Esophagus muscularis mucosa (tissue), 4 donors: ENCODE measurements at regions not wholly inside any gene's neighbourhood (a gene's known extent, or its start where the extent isn't known, plus 50 kb on each side); places are given as distances from the start of the nearest gene placed in this dataset.

ENCODE experiments used
- DNase-seq: peaks from one replicate; pipeline ENCODE4 v3.0.0-alpha.2; 2017; ENCODE audit errors: extremely low spot score
- H3K27ac ChIP-seq, 4 donors: fragments of 200-600 bp; sonication (generic); replicated peaks in 1 of 4; 1 replicate in 3 of 4; 2 replicates in 1 of 4; pipeline ENCODE4 v1.5.1; 2016 to 2019; ENCODE audit warnings: mild to moderate bottlenecking in 1 of 4
- H3K27me3 ChIP-seq, 4 donors: fragments of 200-600 bp; sonication (generic); one replicate each; pipeline versions ENCODE4 v1.5.1 to v1.6.0; 2016 to 2019
- H3K36me3 ChIP-seq, 4 donors: fragments of 200-600 bp; sonication (generic); one replicate each; pipeline ENCODE4 v1.5.1; 2016 to 2019
- H3K4me1 ChIP-seq, 4 donors: fragments of 200-600 bp; sonication (generic); one replicate each; pipeline ENCODE4 v1.5.1; 2016 to 2019
- H3K4me3 ChIP-seq, 4 donors: fragments of 200-600 bp; sonication (generic); 1 replicate in 2 of 4; 2 replicates in 2 of 4; pipeline ENCODE4 v1.5.1; 2016 to 2019; ENCODE audit warnings: mild to moderate bottlenecking in 4 of 4, moderate library complexity in 1 of 4
- H3K9me3 ChIP-seq, 4 donors: fragments of 200-600 bp; sonication (generic); 1 replicate in 3 of 4; 2 replicates in 1 of 4; pipeline ENCODE4 v1.5.1; 2016 to 2019
- CTCF ChIP-seq, 3 experiments: fragments of 200-600 bp in 2 of 3; fragments of 450-650 bp in 1 of 3; sonication (generic) in 2 of 3; IDR thresholded peaks; one replicate each; pipeline ENCODE4 v1.5.1; 2017 to 2019; ENCODE audit warnings: antibody characterized with exemption in 3 of 3, mild to moderate bottlenecking in 2 of 3, moderate library complexity in 1 of 3
- EP300 ChIP-seq: sonication (generic); formaldehyde crosslinking; IDR thresholded peaks from one replicate; pipeline ENCODE4 v1.6.1; 2017; ENCODE audit warnings: antibody characterized with exemption
- POLR2A ChIP-seq: fragments of 450-650 bp; IDR thresholded peaks from one replicate; pipeline ENCODE4 v1.6.1; 2017; ENCODE audit warnings: antibody characterized with exemption, moderate library complexity, mild to moderate bottlenecking, low read depth
- POLR2AphosphoS5 ChIP-seq, 2 donors: sonication (generic); formaldehyde crosslinking; IDR thresholded peaks; one replicate each; pipeline ENCODE4 v1.6.1; 2017; ENCODE audit warnings: antibody characterized with exemption in 2 of 2
- WGBS: methylation state at CpG from one replicate; pipeline ENCODE4 v1.1.5; 2018; 5-methylcytosine and 5-hydroxymethylcytosine counted together
- intact Hi-C: fragments of 100-400 bp; cut with DNase I; formaldehyde crosslinking; loops from one replicate; pipeline ENCODE4 v1.15.1; 2023

- Histone ChIP-seq H3K27me3 (no peaks in the 10 kb centered on the region), H3K9me3 (no peaks in the 10 kb centered on the region), H3K4me3 (no peak overlapping the region), H3K27ac (no peak overlapping the region), H3K36me3 (no peaks in the 10 kb centered on the region), H3K4me1 (no peaks in the 10 kb centered on the region)
- intact Hi-C loops: no loop called here
- TF ChIP-seq EP300 (no peak), CTCF (IDR thresholded peaks at IDR 0.05) (no peak), POLR2A (no peak), POLR2AphosphoS5 (IDR thresholded peaks at IDR 0.05) (no peak)
- WGBS: 96% methylated on average over 1 of the region's 1 CpG
- no peak for DNase-seq
These were observed 459.9 kb upstream of the ZNF462 start for GRCh38 chr9:106403081-106403480.

DNA sequence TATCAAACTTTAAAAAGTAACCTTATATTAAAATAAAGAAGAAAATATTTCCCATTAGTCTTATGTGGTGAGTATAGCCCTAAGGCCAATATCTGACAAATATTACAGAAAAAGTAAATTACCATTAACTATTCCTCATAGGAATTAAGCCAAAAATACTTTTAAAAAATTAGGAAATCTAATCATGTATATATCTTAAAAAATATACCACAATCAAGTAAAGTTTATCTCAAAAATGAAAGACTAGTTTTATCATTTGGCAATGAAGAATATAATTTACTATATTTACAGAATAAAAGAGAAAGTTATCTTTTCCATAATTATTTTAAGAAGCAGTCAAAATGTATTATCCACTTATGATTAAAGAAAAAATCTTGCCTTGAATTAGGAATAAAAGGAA is 458.8 kb upstream of the ZNF462 start:
- Histone ChIP-seq H3K27ac (no peak overlapping the region), H3K36me3 (no peaks in the 10 kb centered on the region), H3K4me1 (no peaks in the 10 kb centered on the region), H3K4me3 (no peak overlapping the region), H3K9me3 (no peaks in the 10 kb centered on the region), H3K27me3 (no peaks in the 10 kb centered on the region)
- no peak for DNase-seq
- intact Hi-C loops: no loop called here
- no peak for TF ChIP-seq POLR2A
- no peak for TF ChIP-seq EP300
- no peak for TF ChIP-seq CTCF (IDR thresholded peaks at IDR 0.05)
- no peak for TF ChIP-seq POLR2AphosphoS5 (IDR thresholded peaks at IDR 0.05)

DNA sequence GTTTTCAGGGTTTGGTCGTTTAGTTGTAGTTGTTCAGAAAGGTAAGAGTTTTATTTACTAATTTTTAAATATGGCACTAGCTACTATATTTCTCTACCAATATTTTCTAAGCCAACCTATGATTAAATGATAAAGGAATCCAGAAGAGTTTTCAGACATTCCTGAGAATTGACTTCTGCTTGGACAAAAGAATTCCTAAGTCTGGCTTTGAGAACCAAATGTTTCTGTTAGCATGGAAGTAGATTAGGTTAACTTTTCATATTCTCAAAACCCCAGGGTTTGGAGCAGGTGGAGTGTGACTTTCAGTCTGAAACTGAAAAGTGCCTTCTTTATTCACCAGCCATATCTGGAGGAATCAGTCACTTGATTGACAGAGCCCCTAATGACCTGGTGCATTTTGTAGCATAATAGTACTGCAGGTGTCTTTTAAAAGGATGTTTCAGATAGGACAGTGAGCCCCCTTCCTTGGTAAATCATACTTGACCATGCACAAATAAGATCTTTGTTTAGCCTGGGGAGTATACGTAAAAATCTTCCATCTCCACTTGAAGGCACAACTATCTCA is 457.0 kb upstream of the ZNF462 start:
- Histone ChIP-seq H3K27ac (no peak overlapping the region), H3K4me3 (no peak overlapping the region), H3K9me3 (no peaks in the 10 kb centered on the region), H3K4me1 (no peaks in the 10 kb centered on the region), H3K36me3 (no peaks in the 10 kb centered on the region), H3K27me3 (no peaks in the 10 kb centered on the region)
- 79% methylated on average over 2 of the region's 2 CpGs for WGBS
- intact Hi-C loops: no loop called here
- no peak for DNase-seq
- TF ChIP-seq POLR2A (no peak), CTCF (IDR thresholded peaks at IDR 0.05) (no peak), EP300 (no peak), POLR2AphosphoS5 (IDR thresholded peaks at IDR 0.05) (no peak)

- Histone ChIP-seq H3K27ac (no peak overlapping the region), H3K27me3 (no peaks in the 10 kb centered on the region), H3K4me1 (no peaks in the 10 kb centered on the region), H3K36me3 (no peaks in the 10 kb centered on the region), H3K9me3 (no peaks in the 10 kb centered on the region), H3K4me3 (no peak overlapping the region)
- TF ChIP-seq CTCF (IDR thresholded peaks at IDR 0.05) (no peak), EP300 (no peak), POLR2A (no peak), POLR2AphosphoS5 (IDR thresholded peaks at IDR 0.05) (no peak)
- intact Hi-C loops: no loop called here
- 71% methylated on average over 7 of the region's 7 CpGs for WGBS
- DNase-seq: no peak
These were observed 448.9 kb upstream of the ZNF462 start for GRCh38 chr9:106414042-106414441.

- DNase-seq: no peak
- H3K9me3 ChIP-seq: no peaks in the 10 kb centered on the region
- H3K27me3 ChIP-seq: no peaks in the 10 kb centered on the region
- H3K27ac ChIP-seq: no peak overlapping the region
- H3K4me3 ChIP-seq: no peak overlapping the region
- no peaks in the 10 kb centered on the region for H3K4me1 ChIP-seq
- WGBS: 100% methylated on average over 1 of the region's 1 CpG
- TF ChIP-seq EP300 (no peak), POLR2A (no peak), CTCF (IDR thresholded peaks at IDR 0.05) (no peak), POLR2AphosphoS5 (IDR thresholded peaks at IDR 0.05) (no peak)
- intact Hi-C loops: no loop called here
- no peaks in the 10 kb centered on the region for H3K36me3 ChIP-seq
These were observed 445.3 kb upstream of the ZNF462 start for GRCh38 chr9:106417685-106418084.
